UCSD-AML1 (cell line): ENCODE measurements at regions not wholly inside any gene's neighbourhood (a gene's known extent, or its start where the extent isn't known, plus 50 kb on each side); places are given as distances from the start of the nearest gene placed in this dataset.

Experiments
- DNase-seq: peaks from one replicate; lab custom pipeline; 2025; ENCODE audit not compliant: unreplicated experiment; lab: John Stamatoyannopoulos, UW

DNA sequence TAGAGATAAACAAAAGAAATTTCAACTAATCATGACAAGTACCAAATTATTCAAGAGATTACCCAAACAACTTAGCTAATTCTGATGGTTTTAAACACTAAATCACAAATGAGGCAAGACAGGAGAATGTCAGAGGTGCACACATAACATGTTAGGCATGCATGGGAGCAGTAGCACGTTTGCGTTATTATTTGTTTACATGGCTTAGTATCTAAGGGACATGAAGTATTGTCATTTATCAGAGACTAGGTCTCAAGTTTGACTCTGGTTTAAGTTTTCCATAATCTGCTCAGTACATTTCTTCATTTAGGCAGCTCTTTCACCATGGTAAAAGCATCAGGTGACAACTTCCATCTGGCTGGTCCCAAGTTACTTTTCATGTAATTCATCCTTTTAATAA is 244.1 kb upstream of the TNC start:
- DNase-seq = no peak

DNA sequence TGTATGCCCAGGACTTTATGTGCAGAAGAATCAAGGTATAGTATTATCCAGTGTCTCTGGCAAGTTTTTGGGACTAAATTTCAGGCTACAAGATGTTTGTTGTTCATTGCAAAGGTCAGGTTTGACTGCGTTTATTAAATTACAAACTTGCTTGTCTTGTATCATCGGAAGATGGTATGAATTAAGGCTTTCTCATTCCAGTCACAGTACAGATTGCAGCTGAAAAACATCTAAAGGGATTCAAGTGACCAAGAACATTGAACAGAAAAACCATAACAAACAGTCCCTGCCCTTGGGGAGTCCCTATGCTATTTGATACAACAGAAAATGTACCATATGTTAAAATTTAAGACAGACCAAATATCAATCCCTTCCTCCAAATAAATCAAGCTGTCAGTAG is 244.7 kb upstream of the TNC start:
- DNase-seq = no peak

DNA sequence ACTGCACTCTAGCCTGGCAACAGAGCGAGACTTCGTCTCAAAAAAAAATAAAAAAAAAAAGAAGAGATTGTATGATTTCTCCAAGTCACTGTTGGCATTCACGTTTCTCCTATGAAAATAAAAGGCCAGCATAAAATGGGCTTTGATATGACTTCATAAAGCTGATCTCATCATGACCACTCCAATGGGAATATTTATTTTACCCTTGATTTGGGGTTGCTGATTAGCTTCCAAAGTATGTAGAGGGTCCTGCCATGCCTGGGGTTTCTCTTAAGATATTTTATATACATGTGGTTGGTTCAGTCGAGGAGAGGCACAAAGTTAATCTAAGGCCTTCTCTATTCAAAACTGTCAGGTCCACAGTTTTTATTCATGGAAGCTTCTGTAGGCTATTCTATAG is 247.0 kb upstream of the TNC start:
- DNase-seq = no peak

DNA sequence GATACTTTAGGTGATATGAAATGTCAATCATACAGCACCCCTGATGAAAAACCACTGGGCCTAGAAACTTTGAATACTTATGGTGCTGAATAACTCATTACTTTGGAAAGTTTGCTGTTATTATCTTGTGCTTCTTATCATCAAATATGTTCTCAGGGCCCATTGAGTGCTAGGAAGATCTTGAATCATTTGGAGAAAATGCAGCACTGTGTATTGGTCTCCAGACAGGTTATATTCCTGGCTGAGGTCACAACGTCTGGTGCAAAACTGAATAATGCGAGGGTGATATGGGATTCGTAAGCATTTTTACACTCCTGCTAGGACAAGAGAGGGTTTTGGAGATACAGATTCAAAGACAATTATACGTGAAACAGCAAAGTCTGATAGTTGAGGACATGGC is 249.4 kb upstream of the TNC start:
- DNase-seq = no peak

DNA sequence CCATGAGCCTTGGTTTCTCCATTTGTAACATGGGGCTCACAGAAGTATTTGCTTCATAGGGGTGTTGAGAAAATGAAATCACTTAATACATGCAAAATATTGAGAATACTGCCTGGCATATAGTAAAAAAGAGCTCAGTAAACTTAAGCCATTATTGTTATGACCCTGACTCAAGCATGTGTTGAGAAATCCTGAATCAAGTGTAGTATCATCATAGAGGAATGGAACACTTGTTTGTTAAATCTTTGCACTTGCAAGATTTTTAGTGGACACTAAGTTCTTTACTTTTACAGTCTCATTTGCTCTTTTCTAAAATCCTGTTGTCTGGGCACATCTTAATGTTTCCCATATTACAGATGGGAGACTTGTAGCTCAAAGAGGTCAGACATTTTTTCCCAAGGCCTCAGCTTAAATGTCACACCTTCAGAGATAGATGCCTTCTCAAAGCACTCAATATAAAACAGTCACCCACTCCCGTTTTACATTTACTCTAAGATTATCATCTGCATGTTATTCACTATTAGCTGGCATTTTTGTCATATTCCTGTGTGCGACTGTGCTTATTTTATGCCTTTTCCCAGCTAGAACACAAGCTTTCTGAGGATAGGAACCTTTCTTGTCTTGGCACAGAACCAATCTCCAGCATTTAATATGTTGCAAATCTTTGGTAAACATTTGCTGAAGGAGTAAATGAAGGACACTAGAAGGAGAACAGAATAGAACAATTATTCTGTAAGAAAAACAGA is 250.0 kb upstream of the TNC start:
- DNase-seq = no peak

DNA sequence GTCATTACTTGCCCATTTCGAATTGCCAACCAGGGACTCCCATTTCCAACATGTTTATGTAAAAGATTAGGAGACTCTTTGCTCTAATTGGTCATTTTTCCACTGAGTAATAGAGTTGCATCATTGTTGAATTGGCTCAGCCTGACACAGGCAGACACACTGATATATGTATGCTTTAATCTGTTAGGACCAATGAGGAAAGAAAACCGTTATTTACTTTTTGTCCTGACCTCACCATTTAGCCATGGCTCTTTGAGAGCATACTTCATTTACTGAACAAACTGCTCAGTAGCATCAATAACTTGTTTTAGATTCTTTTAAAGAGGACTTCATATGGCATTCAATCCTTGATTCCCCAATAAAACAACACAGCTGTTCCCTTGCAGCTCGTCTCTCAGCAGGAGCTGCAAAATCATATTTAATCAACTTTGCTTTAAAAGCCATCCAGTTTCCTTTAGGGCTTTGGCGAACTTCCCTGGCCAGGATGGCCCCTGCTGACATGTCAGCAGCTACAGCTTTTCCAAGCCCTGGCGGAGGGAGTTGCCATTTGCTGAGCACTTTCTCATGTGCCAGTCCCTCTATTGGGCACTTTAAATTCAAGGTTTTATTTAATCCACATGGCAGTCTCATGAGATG is 251.5 kb upstream of the TNC start:
- no peak for DNase-seq

DNA sequence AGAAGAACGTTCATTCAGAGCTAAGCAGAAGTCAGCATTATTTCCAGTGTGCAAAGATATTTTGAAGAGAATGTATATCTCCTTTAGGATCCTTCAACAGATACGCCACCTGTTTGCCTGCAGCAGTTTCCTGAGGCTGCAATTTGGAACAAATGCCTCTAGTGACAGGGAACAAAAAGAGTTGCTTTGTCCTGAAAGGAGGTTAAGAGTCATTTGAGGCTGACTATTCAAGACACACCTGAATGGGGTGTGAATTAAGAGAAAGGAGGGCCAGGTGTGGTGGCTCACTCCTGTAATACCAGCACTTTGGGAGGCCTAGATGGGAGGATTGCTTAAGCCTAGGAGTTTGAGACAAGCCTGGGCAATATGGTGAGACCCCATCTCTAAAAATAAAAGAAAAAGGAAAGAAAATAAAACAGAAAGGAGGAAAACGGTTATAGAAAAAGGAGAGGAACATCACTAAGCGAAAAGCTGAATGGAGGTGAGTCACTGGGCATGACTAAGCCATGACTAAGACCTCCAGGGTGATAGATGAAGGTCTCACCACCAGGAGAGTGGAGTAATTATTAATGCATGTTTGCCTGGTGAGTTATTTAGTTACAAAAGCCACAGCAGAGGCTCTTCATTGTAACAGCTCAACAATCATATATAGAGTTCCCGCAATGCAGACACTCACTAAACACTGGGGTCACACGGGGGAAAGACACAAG is 255.2 kb upstream of the TNC start:
- no peak for DNase-seq

DNA sequence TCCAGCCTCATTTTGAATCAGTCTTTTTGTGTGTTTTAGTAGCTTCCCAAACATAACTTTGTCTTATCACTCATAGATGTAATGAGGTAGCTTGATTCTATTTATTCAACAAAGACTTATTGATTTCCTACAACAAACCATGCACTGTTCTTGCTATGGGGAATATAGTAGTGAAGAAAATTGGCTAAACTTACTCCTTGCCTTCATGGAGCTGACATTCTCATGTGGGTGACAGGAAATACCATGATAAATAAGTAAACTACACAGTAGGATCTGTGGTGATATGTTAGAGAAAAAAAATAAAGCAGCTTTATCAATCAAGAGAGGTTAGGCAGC is 255.7 kb upstream of the TNC start:
- no peak for DNase-seq

DNA sequence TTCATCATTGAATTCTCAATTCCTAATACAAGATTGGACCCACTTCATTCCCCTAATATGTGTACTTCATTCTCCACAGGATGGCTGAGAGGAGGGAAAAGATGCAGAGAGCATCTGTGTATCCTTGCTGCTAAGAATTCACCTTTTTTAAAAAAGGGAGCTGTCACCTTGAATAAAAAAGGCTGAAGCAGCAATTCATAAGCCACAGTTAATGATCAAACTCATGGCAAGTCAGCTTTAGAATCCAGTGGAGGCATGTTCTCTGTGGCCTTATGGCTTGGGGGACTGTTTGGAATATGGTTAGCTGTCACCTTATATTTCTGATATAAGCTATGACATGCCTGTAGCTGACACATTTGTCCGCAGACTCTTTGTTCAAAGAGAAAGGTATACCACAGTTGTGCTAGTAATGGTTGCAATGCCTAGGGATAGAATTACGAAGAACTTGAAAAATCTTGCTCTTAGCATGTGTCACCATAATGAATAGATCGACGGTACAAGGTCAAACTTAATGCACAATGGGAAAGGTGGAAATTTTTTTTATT is 256.8 kb upstream of the TNC start:
- no peak for DNase-seq

DNA sequence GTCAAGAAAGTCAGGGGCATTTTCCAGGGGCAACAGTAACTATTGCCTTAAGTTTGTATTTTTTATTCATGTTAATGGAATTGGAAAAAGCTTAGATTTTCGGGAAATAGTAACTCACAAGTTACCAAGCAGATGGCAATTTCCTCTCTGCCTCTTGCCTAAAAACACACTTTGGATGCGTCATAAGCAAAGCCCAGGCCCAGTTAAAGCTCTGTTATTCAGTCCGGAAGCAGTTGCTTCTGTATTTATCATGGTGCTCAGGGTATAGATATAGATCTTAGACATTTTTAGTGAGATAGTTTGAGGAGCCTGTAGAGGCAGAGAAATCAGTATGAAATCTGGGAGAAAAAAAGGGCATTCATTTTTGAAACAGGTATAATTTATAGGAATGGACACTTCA is 260.3 kb upstream of the TNC start:
- DNase-seq = no peak

DNA sequence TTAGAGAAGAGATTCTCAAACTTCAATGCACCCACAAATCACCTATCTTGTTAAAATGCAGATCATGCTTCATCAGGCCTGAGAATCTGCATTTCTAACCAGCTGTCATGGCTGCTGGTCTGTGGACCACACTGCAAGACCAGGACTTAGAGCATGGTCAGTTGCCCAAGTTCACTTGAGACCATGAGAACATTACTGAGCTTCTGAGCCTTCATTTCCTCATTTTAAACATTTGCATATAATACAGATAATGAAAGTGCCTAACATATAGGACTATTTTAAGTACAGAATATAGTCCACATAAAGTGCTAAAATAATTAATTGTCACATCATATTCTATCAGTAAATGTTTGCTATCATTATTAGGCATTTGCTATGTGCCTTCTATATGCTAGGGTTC is 260.8 kb upstream of the TNC start:
- no peak for DNase-seq

DNA sequence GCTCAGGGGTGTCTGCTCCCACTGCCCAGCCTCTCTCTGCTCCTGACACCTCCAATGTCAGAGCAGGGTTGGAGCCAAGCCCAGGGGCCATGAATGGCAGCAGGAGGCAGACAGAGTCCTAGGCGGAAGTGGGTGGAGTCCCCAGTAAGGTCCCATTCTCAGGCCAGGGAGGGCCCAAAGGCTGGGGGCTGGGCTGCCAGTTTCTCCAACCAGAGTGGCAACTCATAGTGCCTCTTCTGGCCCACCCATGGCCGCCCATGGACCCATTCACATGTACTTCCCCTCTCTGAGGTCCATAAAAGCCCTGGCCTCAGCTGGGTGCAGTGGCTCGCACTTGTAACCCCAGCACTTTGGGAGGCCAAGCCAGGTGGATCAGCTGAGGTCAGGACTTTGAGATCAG is 261.8 kb upstream of the TNC start:
- DNase-seq = no peak

DNA sequence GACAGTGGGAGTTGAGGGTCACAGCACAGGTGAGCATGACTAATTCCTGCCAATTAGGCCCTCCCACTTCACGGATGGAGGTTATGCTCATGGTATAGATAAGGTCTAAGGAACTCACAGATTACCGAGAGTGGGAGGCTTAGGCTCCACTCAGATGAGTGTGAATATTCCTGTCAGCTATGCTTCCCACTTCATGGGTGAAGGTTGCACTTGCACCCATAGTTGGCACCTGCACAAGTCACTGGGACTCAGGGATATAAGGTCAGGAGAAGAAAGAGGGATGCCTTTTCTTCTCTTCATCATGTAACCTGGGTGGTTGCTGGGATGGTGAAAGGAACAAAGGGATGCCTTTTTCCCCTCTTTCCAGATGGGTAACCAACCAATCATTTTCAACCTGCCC is 264.9 kb upstream of the TNC start:
- DNase-seq = no peak

DNA sequence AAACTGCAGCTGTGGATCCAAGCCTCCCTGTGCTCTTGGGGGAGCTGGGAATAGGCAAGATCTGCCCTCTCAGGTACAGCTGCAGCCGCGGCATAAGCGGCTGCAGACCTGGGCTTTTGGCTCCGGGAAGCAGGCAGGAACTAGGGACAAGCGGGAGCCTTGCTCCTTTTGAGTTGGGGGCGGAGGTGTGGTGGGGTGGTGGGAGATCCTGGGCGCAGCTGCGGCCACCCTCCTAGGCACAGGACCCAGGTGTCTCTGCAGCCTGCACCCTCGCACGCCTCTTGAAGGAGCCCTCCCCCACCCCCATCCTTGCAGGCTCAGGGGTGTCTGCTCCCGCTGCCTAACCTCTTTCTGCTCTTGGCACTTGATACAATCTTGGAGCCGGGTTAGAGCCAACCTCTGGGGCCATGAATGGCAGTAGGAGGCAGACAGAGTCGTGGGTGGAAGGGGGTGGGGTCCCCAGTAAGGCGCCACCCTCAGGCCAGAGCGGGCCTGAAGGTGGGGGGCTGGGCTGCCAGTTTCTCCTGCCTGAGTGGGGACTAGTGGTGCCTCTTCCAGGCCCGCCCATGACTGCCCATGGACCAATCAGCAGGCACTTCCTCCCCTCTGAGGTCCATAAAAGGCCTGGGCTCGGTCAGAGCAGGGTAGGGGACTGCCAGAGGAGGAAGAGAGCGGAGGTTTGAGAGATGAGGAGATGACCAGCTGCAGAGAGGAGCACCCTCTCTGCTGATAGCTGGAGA is 267.6 kb upstream of the TNC start:
- DNase-seq = no peak

DNA sequence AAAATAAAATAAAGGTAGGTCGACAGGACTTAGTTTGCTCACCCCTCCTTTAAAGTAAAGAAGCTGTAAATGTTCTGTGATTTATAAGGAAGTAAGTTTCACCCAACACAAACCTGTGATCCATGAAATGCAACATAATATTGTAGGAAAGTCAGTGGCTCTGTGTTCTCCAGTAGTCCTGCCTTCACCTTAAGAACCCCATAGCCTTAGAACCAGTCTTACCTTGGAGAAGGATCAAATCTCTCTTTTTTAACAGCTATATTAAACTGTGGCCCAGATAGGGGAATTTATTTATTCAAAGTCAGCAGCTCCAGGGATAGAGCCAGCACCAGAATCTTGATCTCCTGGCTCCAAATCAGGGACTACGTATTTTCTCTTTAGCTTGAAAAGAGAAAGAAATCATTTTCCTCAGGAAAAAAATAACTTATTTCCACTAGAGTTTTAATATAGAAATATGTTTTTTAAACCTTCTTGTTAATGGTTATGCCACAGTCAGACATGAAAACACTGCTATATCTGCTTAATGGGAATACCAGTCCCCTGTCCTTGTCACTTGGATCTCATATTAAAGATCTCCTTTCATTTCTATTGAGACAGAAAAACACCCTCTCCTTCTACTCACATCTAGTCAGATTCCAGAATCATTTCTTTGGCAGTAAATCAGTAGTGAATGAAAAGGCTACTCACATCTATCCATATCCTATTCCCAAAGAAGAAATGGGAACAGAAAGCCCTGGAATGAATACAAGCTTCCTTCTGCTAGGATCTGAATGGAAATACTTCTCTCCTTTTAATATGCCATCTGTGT is 269.2 kb upstream of the TNC start:
- DNase-seq = no peak

DNA sequence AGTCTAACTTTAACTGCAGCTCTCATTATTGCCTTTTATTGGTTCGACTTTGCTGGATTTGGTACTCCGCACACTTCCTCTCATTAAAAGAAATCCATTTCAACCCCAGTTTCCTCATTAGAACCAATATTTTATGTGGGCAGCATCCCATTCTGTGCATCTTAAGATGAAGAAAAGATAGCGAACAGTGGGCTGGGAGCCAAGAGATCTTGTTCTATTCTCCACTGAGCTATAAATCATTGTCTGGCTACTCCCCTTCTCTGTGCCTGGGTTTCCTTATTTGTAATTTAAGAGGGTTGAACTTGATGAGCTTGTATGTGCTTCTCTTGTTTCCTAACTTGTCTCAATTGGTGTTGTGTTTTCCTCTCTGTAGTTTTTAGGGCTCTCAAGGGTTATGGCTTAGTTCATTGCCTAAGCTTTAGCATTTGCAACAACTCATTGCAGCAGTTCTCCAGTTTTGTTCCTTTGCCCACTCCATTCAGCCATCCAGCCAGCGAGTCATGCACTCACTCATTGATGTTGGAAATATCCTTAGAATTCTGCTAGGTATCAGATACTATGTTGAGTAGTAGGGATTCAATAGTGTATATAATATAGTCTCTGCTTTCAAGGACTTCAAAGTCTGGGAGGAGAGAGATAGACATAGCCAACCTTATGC is 273.3 kb upstream of the TNC start:
- DNase-seq = no peak

DNA sequence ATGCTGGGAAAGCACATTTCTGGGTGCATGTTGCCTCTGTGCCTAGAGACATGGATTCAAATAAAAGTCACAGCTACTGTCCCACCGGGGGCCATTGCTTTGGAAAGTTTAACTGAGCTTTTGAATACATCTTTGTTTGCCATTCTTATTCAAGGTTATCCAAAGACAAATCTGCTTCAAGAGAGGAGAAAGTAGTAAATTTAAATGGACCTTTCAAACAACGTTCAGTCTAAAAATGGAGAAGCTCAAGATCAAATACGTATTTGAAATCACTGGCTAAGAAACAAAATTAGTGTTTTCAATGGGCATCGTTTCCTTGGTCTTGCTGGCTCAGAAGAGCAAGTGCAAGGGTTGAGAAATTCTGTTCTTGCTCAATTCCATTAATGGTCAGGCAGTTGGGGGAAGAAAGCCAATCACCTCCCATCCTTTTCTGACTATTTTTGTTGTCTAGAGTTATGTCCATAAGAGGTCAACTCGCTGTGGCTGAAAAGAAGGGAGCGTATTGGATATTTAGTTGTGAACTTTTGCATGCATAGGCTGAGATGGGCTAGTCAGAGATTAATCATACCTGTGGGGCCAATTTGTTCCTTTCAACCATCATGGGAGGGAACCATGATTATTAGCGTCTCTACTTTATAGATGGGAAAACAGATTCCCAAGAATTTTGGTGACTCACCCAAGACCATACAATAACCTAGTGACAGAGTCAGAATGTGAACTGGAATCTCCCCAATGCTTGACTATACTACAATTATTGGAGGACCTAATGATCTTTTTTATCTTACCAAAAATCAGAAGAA is 276.2 kb upstream of the TNC start:
- no peak for DNase-seq

DNA sequence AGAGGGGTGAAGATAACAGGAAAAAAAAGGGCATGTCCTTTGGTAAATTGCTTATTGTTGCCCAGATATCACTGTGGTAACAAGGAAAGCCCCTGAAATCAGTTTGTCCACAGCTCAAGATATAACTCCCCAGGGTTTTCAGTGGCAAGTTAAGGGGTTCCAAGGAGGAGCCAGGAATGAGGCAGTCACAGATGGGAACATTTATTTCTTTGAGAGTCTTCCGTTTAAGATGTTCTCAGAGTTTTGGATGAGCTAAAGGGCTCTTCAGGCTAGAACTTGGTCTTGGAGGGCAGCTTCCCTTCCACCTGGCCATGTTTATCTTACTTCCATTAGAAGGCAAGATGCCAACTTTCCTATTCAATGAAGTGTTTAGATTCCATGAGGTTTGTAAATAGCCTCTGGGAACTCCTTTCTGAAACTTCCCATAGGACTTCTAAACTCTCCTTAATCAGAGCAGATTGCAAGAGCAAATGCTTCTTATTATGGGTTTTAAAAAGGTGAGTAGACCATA is 277.6 kb upstream of the TNC start:
- no peak for DNase-seq

DNA sequence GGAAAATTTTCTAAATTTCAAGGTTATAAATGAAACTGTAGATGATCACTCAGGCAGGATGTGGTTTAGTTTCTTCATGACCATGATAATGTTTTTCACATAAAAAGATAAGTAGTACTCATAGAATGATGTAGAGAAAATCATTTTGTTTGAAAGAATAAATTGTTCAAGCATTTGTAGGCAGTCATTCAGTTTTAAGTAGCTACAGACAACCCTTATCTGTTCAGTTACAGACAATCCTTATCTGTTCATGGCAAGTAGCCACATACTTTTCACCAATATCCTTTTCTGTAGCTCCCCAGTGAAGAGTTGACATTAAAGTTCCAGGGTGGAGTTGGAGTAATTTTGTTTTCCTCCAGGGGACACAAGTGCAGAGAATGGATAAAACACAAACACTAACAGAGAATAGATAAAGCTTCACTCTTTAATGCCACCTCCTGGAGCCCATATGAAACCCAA is 278.1 kb upstream of the TNC start:
- no peak for DNase-seq
